ENCODE measurements at regions not wholly inside any gene's neighbourhood (a gene's known extent, or its start where the extent isn't known, plus 50 kb on each side); places are given as distances from the start of the nearest gene placed in this dataset.

DNA sequence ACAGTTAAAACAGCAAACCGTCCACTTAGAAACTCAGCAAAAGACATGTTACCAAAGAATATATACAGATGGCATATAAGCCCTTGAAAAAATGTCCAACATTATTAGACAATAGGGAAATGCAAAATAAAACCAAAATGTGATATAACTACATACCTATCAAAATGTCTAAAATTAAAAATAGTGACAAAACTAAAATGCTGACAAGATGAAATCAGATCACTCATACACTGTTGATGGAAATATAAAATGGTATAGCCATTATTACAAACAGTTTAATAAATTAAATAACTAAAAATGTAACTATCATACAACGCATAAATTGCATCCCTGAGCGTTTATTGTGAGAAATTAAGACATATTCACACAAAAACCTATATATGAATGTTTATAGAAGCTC lies 939.7 kb upstream of the ZWINT start:
- H3K27me3 Mint-ChIP-seq (ENCODE audit: unreplicated experiment): no peaks in the 10 kb centered on the region
- H3K4me1 Mint-ChIP-seq (ENCODE audit: unreplicated experiment): no peaks in the 10 kb centered on the region
- H3K36me3 Mint-ChIP-seq (ENCODE audit: low read depth, unreplicated experiment): no peaks in the 10 kb centered on the region
- H3K27ac Mint-ChIP-seq (ENCODE audit: unreplicated experiment): no peak overlapping the region
- DNase-seq (ENCODE audit: low spot score): no peak
- no peak overlapping the region for H3K4me3 Mint-ChIP-seq (ENCODE audit: unreplicated experiment)
- TF ChIP-seq, protein P1, sequence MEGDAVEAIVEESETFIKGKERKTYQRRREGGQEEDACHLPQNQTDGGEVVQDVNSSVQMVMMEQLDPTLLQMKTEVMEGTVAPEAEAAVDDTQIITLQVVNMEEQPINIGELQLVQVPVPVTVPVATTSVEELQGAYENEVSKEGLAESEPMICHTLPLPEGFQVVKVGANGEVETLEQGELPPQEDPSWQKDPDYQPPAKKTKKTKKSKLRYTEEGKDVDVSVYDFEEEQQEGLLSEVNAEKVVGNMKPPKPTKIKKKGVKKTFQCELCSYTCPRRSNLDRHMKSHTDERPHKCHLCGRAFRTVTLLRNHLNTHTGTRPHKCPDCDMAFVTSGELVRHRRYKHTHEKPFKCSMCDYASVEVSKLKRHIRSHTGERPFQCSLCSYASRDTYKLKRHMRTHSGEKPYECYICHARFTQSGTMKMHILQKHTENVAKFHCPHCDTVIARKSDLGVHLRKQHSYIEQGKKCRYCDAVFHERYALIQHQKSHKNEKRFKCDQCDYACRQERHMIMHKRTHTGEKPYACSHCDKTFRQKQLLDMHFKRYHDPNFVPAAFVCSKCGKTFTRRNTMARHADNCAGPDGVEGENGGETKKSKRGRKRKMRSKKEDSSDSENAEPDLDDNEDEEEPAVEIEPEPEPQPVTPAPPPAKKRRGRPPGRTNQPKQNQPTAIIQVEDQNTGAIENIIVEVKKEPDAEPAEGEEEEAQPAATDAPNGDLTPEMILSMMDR (IDR thresholded peaks at IDR 0.05; ENCODE audit: unreplicated experiment): no peak
- H3K9me3 Mint-ChIP-seq (ENCODE audit: unreplicated experiment): no peaks in the 10 kb centered on the region

DNA sequence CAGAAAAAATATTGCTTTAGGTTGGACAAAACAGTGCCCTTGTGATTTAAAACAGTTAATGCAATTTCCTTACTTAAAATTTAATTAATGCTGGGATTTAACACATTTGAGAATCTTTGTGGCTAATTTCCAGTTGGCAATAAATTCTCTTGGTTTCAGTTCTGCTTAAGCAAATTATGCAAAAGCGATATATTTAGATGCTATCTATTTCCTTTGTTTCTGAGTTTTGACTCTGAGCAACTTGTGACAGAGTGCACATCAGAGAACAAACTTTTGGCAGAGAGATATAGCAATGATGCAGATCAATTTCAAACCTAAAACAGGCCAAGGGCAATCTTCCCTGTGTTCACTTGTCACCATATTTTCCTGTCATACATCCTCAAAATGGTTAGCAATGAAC lies 933.6 kb upstream of the ZWINT start:
- no peaks in the 10 kb centered on the region for H3K9me3 Mint-ChIP-seq (ENCODE audit: unreplicated experiment)
- H3K27ac Mint-ChIP-seq (ENCODE audit: unreplicated experiment): no peak overlapping the region
- DNase-seq (ENCODE audit: low spot score): no peak
- no peaks in the 10 kb centered on the region for H3K36me3 Mint-ChIP-seq (ENCODE audit: low read depth, unreplicated experiment)
- no peaks in the 10 kb centered on the region for H3K4me1 Mint-ChIP-seq (ENCODE audit: unreplicated experiment)
- H3K4me3 Mint-ChIP-seq (ENCODE audit: unreplicated experiment): no peak overlapping the region
- TF ChIP-seq, protein P1 (IDR thresholded peaks at IDR 0.05; ENCODE audit: unreplicated experiment): no peak
- H3K27me3 Mint-ChIP-seq (ENCODE audit: unreplicated experiment): no peaks in the 10 kb centered on the region

DNA sequence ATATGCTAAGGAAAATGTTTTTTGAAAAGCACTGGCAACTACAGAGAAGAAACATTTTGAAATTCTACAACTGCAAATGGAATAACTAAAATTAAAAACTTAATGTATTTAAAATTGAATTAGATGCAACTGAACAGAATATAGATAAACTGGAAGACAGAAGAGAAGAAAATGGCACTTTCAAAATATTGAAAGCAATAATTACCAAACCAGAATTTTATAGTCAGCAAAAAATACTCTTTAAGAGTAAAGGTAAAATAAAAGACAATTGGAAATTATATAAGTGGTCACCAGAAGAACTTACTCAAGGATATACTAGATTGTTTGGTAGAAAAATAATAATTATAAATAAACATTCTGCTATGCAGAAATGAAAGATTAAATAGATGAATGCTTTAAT lies 927.7 kb upstream of the ZWINT start:
- TF ChIP-seq, protein P1 (IDR thresholded peaks at IDR 0.05; ENCODE audit: unreplicated experiment): no peak
- Mint-ChIP-seq H3K36me3 (ENCODE audit: low read depth, unreplicated experiment) (no peaks in the 10 kb centered on the region), H3K27ac (ENCODE audit: unreplicated experiment) (no peak overlapping the region), H3K4me3 (ENCODE audit: unreplicated experiment) (no peak overlapping the region), H3K9me3 (ENCODE audit: unreplicated experiment) (no peaks in the 10 kb centered on the region), H3K27me3 (ENCODE audit: unreplicated experiment) (no peaks in the 10 kb centered on the region), H3K4me1 (ENCODE audit: unreplicated experiment) (no peaks in the 10 kb centered on the region)
- DNase-seq (ENCODE audit: low spot score): no peak

DNA sequence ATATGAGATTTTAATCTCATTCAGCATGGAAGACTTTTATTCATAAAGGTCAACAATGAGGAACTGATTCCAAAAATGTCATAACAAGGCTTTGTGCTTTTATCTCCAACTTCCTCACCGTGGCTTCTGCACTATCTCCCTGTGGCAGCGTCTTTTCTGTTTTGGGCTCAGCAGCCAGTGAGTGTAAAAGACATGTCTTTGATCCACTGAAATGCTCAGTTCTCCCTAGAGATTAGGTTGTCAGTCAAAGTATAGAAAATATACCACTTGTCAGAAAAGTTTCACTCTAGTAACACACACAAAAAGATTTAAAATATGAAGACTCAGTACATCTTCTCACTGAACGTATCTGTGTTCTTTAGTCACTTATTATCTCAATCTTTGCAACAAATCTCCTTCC lies 901.8 kb upstream of the ZWINT start:
- H3K4me3 Mint-ChIP-seq (ENCODE audit: unreplicated experiment): no peak overlapping the region
- peak overlapping the region; percentile 20 for H3K27ac Mint-ChIP-seq (ENCODE audit: unreplicated experiment)
- TF ChIP-seq, protein P1 (IDR thresholded peaks at IDR 0.05; ENCODE audit: unreplicated experiment): no peak
- DNase-seq (ENCODE audit: low spot score): no peak
- no peaks in the 10 kb centered on the region for H3K27me3 Mint-ChIP-seq (ENCODE audit: unreplicated experiment)
- H3K9me3 Mint-ChIP-seq (ENCODE audit: unreplicated experiment): no peaks in the 10 kb centered on the region
- peaks cover 13% of the 10 kb centered on the region for H3K4me1 Mint-ChIP-seq (ENCODE audit: unreplicated experiment)
- H3K36me3 Mint-ChIP-seq (ENCODE audit: low read depth, unreplicated experiment): no peaks in the 10 kb centered on the region

DNA sequence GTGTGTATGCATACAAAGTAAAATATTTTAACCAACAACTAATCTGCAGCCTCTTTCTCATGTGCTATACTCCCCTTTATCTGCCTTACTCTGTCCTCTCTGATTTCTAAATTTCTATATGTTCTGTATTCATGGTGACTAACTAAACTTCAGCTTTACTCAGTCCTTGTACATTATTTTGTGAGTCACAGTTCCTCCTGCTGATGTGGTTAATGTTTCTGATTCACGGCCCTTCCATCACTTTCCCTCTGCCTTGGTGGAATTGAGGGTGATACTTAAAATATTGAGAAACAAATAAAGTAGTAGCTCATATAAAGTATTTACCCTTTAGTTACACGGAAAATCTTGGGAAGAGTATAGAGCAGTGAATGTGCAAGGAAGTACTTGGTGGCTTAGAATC lies 899.1 kb upstream of the ZWINT start:
- Mint-ChIP-seq H3K4me1 (ENCODE audit: unreplicated experiment) (peaks cover 13% of the 10 kb centered on the region), H3K36me3 (ENCODE audit: low read depth, unreplicated experiment) (no peaks in the 10 kb centered on the region), H3K9me3 (ENCODE audit: unreplicated experiment) (no peaks in the 10 kb centered on the region), H3K27ac (ENCODE audit: unreplicated experiment) (no peak overlapping the region), H3K27me3 (ENCODE audit: unreplicated experiment) (no peaks in the 10 kb centered on the region), H3K4me3 (ENCODE audit: unreplicated experiment) (no peak overlapping the region)
- TF ChIP-seq, protein P1 (IDR thresholded peaks at IDR 0.05; ENCODE audit: unreplicated experiment): no peak
- DNase-seq (ENCODE audit: low spot score): no peak

Measured in endothelial cell (in vitro differentiated cells).